B cell (primary cell): ENCODE measurements at regions not wholly inside any gene's neighbourhood (a gene's known extent, or its start where the extent isn't known, plus 50 kb on each side); places are given as distances from the start of the nearest gene placed in this dataset.

Experiments
- ATAC-seq: fragments of 200-7000 bp; cut with Tn5 transposase; one replicate; pipeline ENCODE4 v1.10.0; 2021; ENCODE audit warnings: low read depth, mild to moderate bottlenecking, moderate number of reproducible peaks, moderate library complexity
- CTCF ChIA-PET: fragments of 350-600 bp; sonication (Branson Sonifier 250); formaldehyde crosslinking; loops from one replicate; lab custom pipeline; 2021; ENCODE audit warnings: antibody characterized with exemption, inconsistent platforms; lab: Charles Lee
- POLR2A ChIA-PET: fragments of 350-600 bp; sonication (Branson Sonifier 250); formaldehyde crosslinking; loops from one replicate; lab custom pipeline; 2021; ENCODE audit warnings: antibody characterized with exemption; lab: Charles Lee
- DNase-seq: peaks from one replicate; pipeline ENCODE4 v3.0.0; 2013
- H2AFZ ChIP-seq: 2 replicates; pipeline ENCODE4 v1.6.1; 2012; ENCODE audit warnings: mild to moderate bottlenecking, low read depth, low read length; ENCODE audit not compliant: insufficient read depth, poor library complexity, severe bottlenecking
- H3K27ac ChIP-seq, 2 donors: 1 replicate in 1 of 2; 2 replicates in 1 of 2; pipeline ENCODE4 v1.5.1; 2012 to 2013; ENCODE audit warnings: low read length in 2 of 2, mild to moderate bottlenecking in 2 of 2, moderate library complexity in 1 of 2
- H3K27me3 ChIP-seq, 4 experiments: fragments of 200-600 bp in 1 of 4; sonication (generic) in 1 of 4; replicated peaks in 1 of 4; 1 replicate in 2 of 4; 2 replicates in 2 of 4; pipeline versions ENCODE4 v1.6.1 to v1.7.0; 2013 to 2016; ENCODE audit warnings: low read length in 3 of 4, mild to moderate bottlenecking in 2 of 4, mixed read lengths in 1 of 4, moderate library complexity in 1 of 4; ENCODE audit not compliant: insufficient read depth in 4 of 4, control insufficient read depth in 3 of 4; ENCODE audit errors: control extremely low read depth in 1 of 4
- H3K36me3 ChIP-seq, 2 experiments: replicated peaks in 1 of 2; 1 replicate in 1 of 2; 2 replicates in 1 of 2; pipeline versions ENCODE4 v1.6.1 to v1.7.1; 2013; ENCODE audit warnings: low read length in 1 of 2; ENCODE audit not compliant: insufficient read depth in 2 of 2, control insufficient read depth in 1 of 2; ENCODE audit errors: control extremely low read depth in 1 of 2, extremely low read depth in 1 of 2
- H3K4me1 ChIP-seq, 2 donors: fragments of 200-600 bp in 1 of 2; sonication (generic) in 1 of 2; 1 replicate in 1 of 2; 2 replicates in 1 of 2; pipeline versions ENCODE4 v1.5.1 to v1.6.1; 2013 to 2017; ENCODE audit warnings: low read length in 2 of 2; ENCODE audit not compliant: control insufficient read depth in 2 of 2, insufficient read depth in 2 of 2
- H3K4me2 ChIP-seq: replicated peaks from 2 replicates; pipeline ENCODE3; 2012; ENCODE audit warnings: mild to moderate bottlenecking, low read depth, low read length; ENCODE audit not compliant: poor library complexity, severe bottlenecking
- H3K4me3 ChIP-seq, 5 experiments: fragments of 200-600 bp in 1 of 5; sonication (generic) in 1 of 5; 1 replicate in 3 of 5; 2 replicates in 2 of 5; pipeline versions ENCODE4 v1.5.1 to v1.7.0; 2011 to 2016; ENCODE audit warnings: low read length in 4 of 5, mild to moderate bottlenecking in 4 of 5, low read depth in 2 of 5, control low read depth in 1 of 5, moderate library complexity in 1 of 5; ENCODE audit not compliant: insufficient read depth in 1 of 5; ENCODE audit errors: control extremely low read depth in 1 of 5, extremely low read depth in 1 of 5
- H3K79me2 ChIP-seq: fragments of 200-600 bp; sonication (generic); one replicate; pipeline ENCODE4 v1.6.0; 2016; ENCODE audit warnings: low read length; ENCODE audit not compliant: control insufficient read depth, insufficient read depth
- H3K9ac ChIP-seq: fragments of 200-600 bp; sonication (generic); 2 replicates; pipeline ENCODE4 v1.6.1; 2017; ENCODE audit warnings: mild to moderate bottlenecking, low read length, moderate library complexity
- H3K9me3 ChIP-seq, 3 donors: one replicate each; pipeline versions ENCODE4 v1.6.1 to v1.7.1; 2013; ENCODE audit warnings: low read length in 2 of 3; ENCODE audit not compliant: control insufficient read depth in 2 of 3, insufficient read depth in 1 of 3; ENCODE audit errors: control extremely low read depth in 1 of 3
- H4K20me1 ChIP-seq: 2 replicates; pipeline ENCODE4 v1.6.0; 2012; ENCODE audit warnings: mild to moderate bottlenecking, low read length; ENCODE audit not compliant: insufficient read depth, control insufficient read depth, poor library complexity, severe bottlenecking
- H3K27ac Mint-ChIP-seq: one replicate; pipeline ENCODE4 v1.8.0; 2021; ENCODE audit warnings: mixed read lengths
- H3K27me3 Mint-ChIP-seq: one replicate; pipeline ENCODE4 v1.8.0; 2021; ENCODE audit warnings: mixed read lengths
- H3K4me1 Mint-ChIP-seq: one replicate; pipeline ENCODE4 v1.8.0; 2021; ENCODE audit warnings: mixed read lengths
- H3K4me3 Mint-ChIP-seq: one replicate; pipeline ENCODE4 v1.8.0; 2021; ENCODE audit warnings: mixed read lengths
- H3K9me3 Mint-ChIP-seq: one replicate; pipeline ENCODE4 v1.8.0; 2022; ENCODE audit warnings: mixed read lengths; ENCODE audit not compliant: insufficient read depth
- WGBS: methylation state at CpG from one replicate; pipeline ENCODE4 v1.1.5; 2013; ENCODE audit warnings: missing lambda C conversion rate; ENCODE audit not compliant: insufficient coverage; 5-methylcytosine and 5-hydroxymethylcytosine counted together
- intact Hi-C: fragments of 100-400 bp; cut with micrococcal nuclease; formaldehyde crosslinking; loops from one replicate; pipeline ENCODE4 v1.10.0; 2022
- TF ChIP-seq, protein P1 (sequence below): fragments of 200-600 bp; IDR thresholded peaks from one replicate; pipeline ENCODE4 v1.8.0; 2022; ENCODE audit warnings: antibody characterized with exemption, mild to moderate bottlenecking

DNA sequence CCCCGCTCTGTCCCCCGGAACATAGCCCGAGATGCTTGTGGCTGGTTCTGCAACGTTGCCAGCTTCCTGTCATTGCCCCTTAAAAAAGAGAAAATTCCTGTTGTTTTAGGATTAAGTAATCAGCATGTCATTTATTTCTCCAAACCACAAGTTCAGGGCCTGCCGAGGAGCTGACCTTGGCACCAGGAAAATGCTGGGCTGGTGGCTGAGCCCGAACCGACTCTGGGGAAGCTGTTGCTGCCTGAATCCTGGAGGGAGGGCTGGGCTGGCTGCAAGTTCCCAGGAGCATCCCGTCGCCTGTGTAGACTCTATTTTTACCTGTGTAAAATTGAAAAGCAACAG lies 130.9 kb upstream of the FOXF1 start:
- H4K20me1 ChIP-seq = no peaks in the 10 kb centered on the region
- H3K4me2 ChIP-seq = no peak overlapping the region
- ChIA-PET CTCF (no interaction called here), POLR2A (no interaction called here)
- no peak overlapping the region for H3K9ac ChIP-seq
- no peaks in the 10 kb centered on the region for H3K79me2 ChIP-seq
- DNase-seq (no peak), ATAC-seq (no peak)
- H3K27ac Mint-ChIP-seq = no peak overlapping the region
- peaks cover 23% of the 10 kb centered on the region for H3K27me3 Mint-ChIP-seq
- 54% methylated on average over 6 of the region's 9 CpGs for WGBS
- no peaks in the 10 kb centered on the region for H3K4me1 Mint-ChIP-seq
- no peaks in the 10 kb centered on the region for H3K36me3 ChIP-seq
- H3K27ac ChIP-seq = no peak overlapping the region
- no peak overlapping the region for H3K4me3 ChIP-seq
- peaks cover 9% of the 10 kb centered on the region for H3K9me3 Mint-ChIP-seq
- intact Hi-C loops = no loop called here
- H2AFZ ChIP-seq = no peak overlapping the region
- TF ChIP-seq, protein P1, sequence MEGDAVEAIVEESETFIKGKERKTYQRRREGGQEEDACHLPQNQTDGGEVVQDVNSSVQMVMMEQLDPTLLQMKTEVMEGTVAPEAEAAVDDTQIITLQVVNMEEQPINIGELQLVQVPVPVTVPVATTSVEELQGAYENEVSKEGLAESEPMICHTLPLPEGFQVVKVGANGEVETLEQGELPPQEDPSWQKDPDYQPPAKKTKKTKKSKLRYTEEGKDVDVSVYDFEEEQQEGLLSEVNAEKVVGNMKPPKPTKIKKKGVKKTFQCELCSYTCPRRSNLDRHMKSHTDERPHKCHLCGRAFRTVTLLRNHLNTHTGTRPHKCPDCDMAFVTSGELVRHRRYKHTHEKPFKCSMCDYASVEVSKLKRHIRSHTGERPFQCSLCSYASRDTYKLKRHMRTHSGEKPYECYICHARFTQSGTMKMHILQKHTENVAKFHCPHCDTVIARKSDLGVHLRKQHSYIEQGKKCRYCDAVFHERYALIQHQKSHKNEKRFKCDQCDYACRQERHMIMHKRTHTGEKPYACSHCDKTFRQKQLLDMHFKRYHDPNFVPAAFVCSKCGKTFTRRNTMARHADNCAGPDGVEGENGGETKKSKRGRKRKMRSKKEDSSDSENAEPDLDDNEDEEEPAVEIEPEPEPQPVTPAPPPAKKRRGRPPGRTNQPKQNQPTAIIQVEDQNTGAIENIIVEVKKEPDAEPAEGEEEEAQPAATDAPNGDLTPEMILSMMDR = no peak
- peaks cover 0 to 4% (median 0%) of the 10 kb centered on the region in 3 donors for H3K9me3 ChIP-seq
- peaks cover 0 to 6% (median 0%) of the 10 kb centered on the region in 4 experiments for H3K27me3 ChIP-seq
- no peaks in the 10 kb centered on the region for H3K4me1 ChIP-seq
- no peak overlapping the region for H3K4me3 Mint-ChIP-seq

DNA sequence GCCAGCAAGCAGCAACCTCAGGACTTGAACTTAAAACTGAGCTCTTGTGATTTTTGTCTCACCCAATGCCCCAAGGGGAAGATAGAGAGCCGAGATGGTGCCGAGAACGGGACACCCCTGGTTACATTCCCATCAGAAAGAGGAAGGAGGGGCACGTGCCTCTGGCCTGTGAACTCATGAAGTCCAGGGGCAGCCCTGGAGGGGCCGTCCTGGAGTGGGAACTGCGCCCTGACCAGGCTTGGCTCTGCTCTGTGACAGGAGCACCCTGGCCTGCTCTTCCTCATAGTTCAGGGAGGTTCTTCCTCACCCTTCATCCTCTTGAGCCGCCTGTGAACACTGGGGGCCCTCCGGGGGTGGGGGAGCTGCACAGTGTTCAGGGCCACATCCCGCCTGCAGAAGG lies 130.3 kb upstream of the FOXF1 start:
- Histone ChIP-seq H3K9ac (no peak overlapping the region), H3K27ac (no peak overlapping the region), H3K27me3 (peaks cover 0 to 6% (median 0%) of the 10 kb centered on the region in 4 experiments), H3K79me2 (no peaks in the 10 kb centered on the region), H3K9me3 (peaks cover 0 to 4% (median 0%) of the 10 kb centered on the region in 3 donors), H4K20me1 (no peaks in the 10 kb centered on the region), H2AFZ (no peak overlapping the region), H3K4me1 (no peaks in the 10 kb centered on the region), H3K4me3 (no peak overlapping the region), H3K4me2 (no peak overlapping the region), H3K36me3 (no peaks in the 10 kb centered on the region)
- no peaks in the 10 kb centered on the region for H3K4me1 Mint-ChIP-seq
- no peak overlapping the region for H3K27ac Mint-ChIP-seq
- POLR2A ChIA-PET = no interaction called here
- DNase-seq (no peak), ATAC-seq (no peak)
- H3K4me3 Mint-ChIP-seq = no peak overlapping the region
- TF ChIP-seq, protein P1 = no peak
- intact Hi-C loops = no loop called here
- H3K9me3 Mint-ChIP-seq = peaks cover 4% of the 10 kb centered on the region
- CTCF ChIA-PET = no interaction called here
- peaks cover 28% of the 10 kb centered on the region for H3K27me3 Mint-ChIP-seq
- 76% methylated on average over 9 of the region's 9 CpGs for WGBS
